Aorta (tissue), 5 donors: ENCODE measurements at regions not wholly inside any gene's neighbourhood (a gene's known extent, or its start where the extent isn't known, plus 50 kb on each side); places are given as distances from the start of the nearest gene placed in this dataset.

Experiments used
- ATAC-seq: fragments of 200-7000 bp; cut with Tn5 transposase; one replicate; pipeline ENCODE4 v1.9.1; 2022; ENCODE audit warnings: moderate library complexity; ENCODE audit not compliant: low FRiP score
- DNase-seq, 2 donors: peaks; one replicate each; pipeline ENCODE4 v3.0.0-alpha.2; 2020
- H3K27ac ChIP-seq, 2 donors: one replicate each; pipeline ENCODE4 v1.5.1; 2013; ENCODE audit warnings: low read length in 2 of 2, mild to moderate bottlenecking in 2 of 2, moderate library complexity in 2 of 2, control low read depth in 1 of 2, inconsistent platforms in 1 of 2, low read depth in 1 of 2
- H3K27me3 ChIP-seq, 2 donors: one replicate each; pipeline ENCODE4 v1.6.1; 2013; ENCODE audit warnings: control low read depth in 1 of 2, low read length in 1 of 2, mild to moderate bottlenecking in 1 of 2, moderate library complexity in 1 of 2; ENCODE audit not compliant: insufficient read depth in 2 of 2, control insufficient read depth in 1 of 2
- H3K36me3 ChIP-seq, 2 donors: one replicate each; pipeline ENCODE4 v1.6.1; 2013; ENCODE audit warnings: control low read depth in 1 of 2, low read length in 1 of 2, mild to moderate bottlenecking in 1 of 2; ENCODE audit not compliant: insufficient read depth in 2 of 2, control insufficient read depth in 1 of 2
- H3K4me1 ChIP-seq, 2 donors: one replicate each; pipeline ENCODE4 v1.6.1; 2013; ENCODE audit warnings: low read length in 2 of 2, control low read depth in 1 of 2, mild to moderate bottlenecking in 1 of 2, moderate library complexity in 1 of 2; ENCODE audit not compliant: insufficient read depth in 2 of 2, control insufficient read depth in 1 of 2
- H3K4me3 ChIP-seq, 2 donors: one replicate each; pipeline ENCODE4 v1.5.1; 2013; ENCODE audit warnings: low read length in 2 of 2, control low read depth in 1 of 2, mild to moderate bottlenecking in 1 of 2
- H3K9me3 ChIP-seq: one replicate; pipeline ENCODE4 v1.6.1; 2013; ENCODE audit warnings: mild to moderate bottlenecking, low read length; ENCODE audit not compliant: control insufficient read depth
- WGBS, 2 donors: extraction: QIAGEN DNeasy Blood & Tissue Kit; methylation state at CpG; one replicate each; pipeline ENCODE4 v1.1.7; 2013; 5-methylcytosine and 5-hydroxymethylcytosine counted together
- intact Hi-C, 2 donors: fragments of 100-400 bp; cut with DNase I; formaldehyde crosslinking; loops; one replicate each; pipeline versions ENCODE4 v1.14.2 to v1.15.0; 2022
- donor health status: healthy with polysubstance abuse.
- donor health status: Bipolar disorder and iron deficiency.
- donor health status: DM: no; HTN: no; CAD: no.
- donor health status: DM: no; HTN: no; CAD: no.
- donor health status: DM: yes; HTN: yes; CAD: no.

GRCh38 chr3:194761384-194761783, 75.7 kb downstream of the FAM43A start:
- H3K27ac ChIP-seq, result no peak overlapping the region
- DNase-seq (no peak), ATAC-seq (no peak)
- no peaks in the 10 kb centered on the region for H3K36me3 ChIP-seq
- intact Hi-C loops, result no loop called here
- H3K4me1 ChIP-seq, result no peaks in the 10 kb centered on the region
- WGBS, 2 donors, result 7 to 11% methylated on average over 3 of the region's 3 CpGs
- no peaks in the 10 kb centered on the region for H3K9me3 ChIP-seq
- no peak overlapping the region for H3K4me3 ChIP-seq
- no peaks in the 10 kb centered on the region for H3K27me3 ChIP-seq

- H3K36me3 ChIP-seq, result no peaks in the 10 kb centered on the region
- H3K27me3 ChIP-seq, result no peaks in the 10 kb centered on the region
- no peaks in the 10 kb centered on the region for H3K9me3 ChIP-seq
- no peaks in the 10 kb centered on the region for H3K4me1 ChIP-seq
- H3K27ac ChIP-seq, result no peak overlapping the region
- intact Hi-C loops, result no loop called here
- 80 to 82% methylated on average over 7 of the region's 7 CpGs for WGBS, 2 donors
- ATAC-seq (no peak), DNase-seq (no peak)
- H3K4me3 ChIP-seq, result no peak overlapping the region
Measured at GRCh38 chr3:194766845-194767244, 81.2 kb downstream of the FAM43A start.

DNA sequence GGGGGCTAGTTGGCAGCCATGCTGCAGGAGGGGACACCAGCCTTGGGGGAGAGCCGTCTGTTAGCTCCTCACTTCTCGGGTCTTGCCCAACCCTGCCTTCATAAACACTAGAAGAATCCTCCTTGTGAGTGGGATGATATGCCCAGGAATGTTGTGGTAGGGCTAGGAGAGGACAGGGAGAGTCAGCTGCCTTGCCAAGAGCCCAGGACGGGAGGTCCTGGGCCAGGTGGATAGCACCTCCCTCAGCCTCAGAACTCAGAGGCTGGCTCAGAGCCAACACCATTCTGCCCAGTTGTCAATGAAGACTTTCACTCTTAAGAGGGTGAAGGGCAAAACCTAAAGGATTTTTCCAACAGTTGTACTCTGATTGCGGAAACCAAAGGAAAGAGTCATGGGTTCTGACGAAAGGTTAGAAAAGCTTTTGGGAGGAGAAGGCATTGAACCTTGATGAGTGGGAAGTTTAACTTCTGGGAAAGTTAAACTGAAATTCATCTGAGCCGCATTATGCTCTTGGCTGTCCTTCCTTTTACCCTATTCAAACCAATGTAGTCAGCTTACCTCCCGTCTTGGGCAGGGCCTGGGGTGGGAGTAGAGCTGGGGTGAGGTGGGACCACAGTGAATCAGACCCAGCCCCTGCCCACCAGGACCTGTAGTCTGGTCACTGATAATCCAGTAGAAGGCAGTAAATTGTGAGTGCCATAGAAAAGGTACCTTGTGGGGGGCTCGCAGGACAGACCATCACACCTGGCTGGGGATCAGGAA, 81.9 kb downstream of the FAM43A start:
- no peak overlapping the region for H3K4me3 ChIP-seq
- 90 to 92% methylated on average over 8 of the region's 8 CpGs for WGBS, 2 donors
- H3K36me3 ChIP-seq, result no peaks in the 10 kb centered on the region
- no peaks in the 10 kb centered on the region for H3K9me3 ChIP-seq
- H3K27me3 ChIP-seq, result no peaks in the 10 kb centered on the region
- no peak overlapping the region for H3K27ac ChIP-seq
- intact Hi-C loops, result no loop called here
- no peak for DNase-seq
- no peaks in the 10 kb centered on the region for H3K4me1 ChIP-seq
- ATAC-seq, result no peak

GRCh38 chr3:194768586-194768985, 82.9 kb downstream of the FAM43A start:
- Histone ChIP-seq H3K27me3 (no peaks in the 10 kb centered on the region), H3K9me3 (no peaks in the 10 kb centered on the region), H3K4me3 (no peak overlapping the region), H3K36me3 (no peaks in the 10 kb centered on the region), H3K4me1 (no peaks in the 10 kb centered on the region), H3K27ac (no peak overlapping the region)
- 85% methylated on average over 10 of the region's 10 CpGs for WGBS, 2 donors
- peak; percentile 23 for ATAC-seq
- intact Hi-C loops, result no loop called here
- no peak for DNase-seq

- no peak overlapping the region for H3K27ac ChIP-seq
- no peaks in the 10 kb centered on the region for H3K36me3 ChIP-seq
- peak overlapping the region in 1 of 2 donors; percentile 1 for H3K4me3 ChIP-seq
- DNase-seq (peak; percentile 91 to 96), ATAC-seq (peak; percentile 95)
- 2 to 3% methylated on average over 16 of the region's 16 CpGs for WGBS, 2 donors
- intact Hi-C loops, result no loop called here
- H3K27me3 ChIP-seq, result no peaks in the 10 kb centered on the region
- no peaks in the 10 kb centered on the region for H3K4me1 ChIP-seq
- no peaks in the 10 kb centered on the region for H3K9me3 ChIP-seq
Measured at GRCh38 chr3:194769020-194769643, 83.4 kb downstream of the FAM43A start.

- Histone ChIP-seq H3K27ac (no peak overlapping the region), H3K9me3 (peaks cover 2% of the 10 kb centered on the region), H3K27me3 (no peaks in the 10 kb centered on the region), H3K36me3 (no peaks in the 10 kb centered on the region), H3K4me3 (no peak overlapping the region), H3K4me1 (no peaks in the 10 kb centered on the region)
- 30 to 35% methylated on average over 13 of the region's 13 CpGs for WGBS, 2 donors
- DNase-seq (no peak), ATAC-seq (no peak)
- intact Hi-C loops, result no loop called here
Measured at GRCh38 chr3:194772241-194773000, 86.7 kb downstream of the FAM43A start.

DNA sequence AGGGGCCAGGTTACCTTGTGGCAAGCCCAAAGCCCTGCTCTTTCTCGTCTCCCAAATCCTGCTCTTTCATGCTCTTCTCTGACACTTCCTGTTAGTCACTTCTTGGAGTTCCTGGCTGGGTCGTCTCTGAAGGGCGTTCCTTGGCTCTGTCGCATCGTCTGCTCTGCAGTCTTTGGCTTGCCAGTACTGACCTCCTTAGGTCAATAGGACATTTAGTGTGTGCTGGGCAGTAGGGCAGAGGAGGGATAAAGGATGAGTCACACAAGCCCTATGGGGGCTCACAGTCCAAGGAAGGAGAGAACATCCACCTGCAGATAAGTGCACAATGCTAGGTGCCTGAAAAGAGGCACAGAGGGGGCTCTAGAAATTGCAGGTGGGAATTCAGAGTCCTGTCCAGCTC, 87.5 kb downstream of the FAM43A start:
- Histone ChIP-seq H3K4me3 (no peak overlapping the region), H3K27ac (no peak overlapping the region), H3K9me3 (peaks cover 2% of the 10 kb centered on the region), H3K4me1 (no peaks in the 10 kb centered on the region), H3K27me3 (no peaks in the 10 kb centered on the region), H3K36me3 (no peaks in the 10 kb centered on the region)
- ATAC-seq (peak; percentile 33), DNase-seq (peak in 1 of 2 donors; percentile 72)
- intact Hi-C loops, result no loop called here
- WGBS, 2 donors, result 0 to 5% methylated on average over 5 of the region's 5 CpGs

- Histone ChIP-seq H3K9me3 (peaks cover 2% of the 10 kb centered on the region), H3K27me3 (no peaks in the 10 kb centered on the region), H3K4me1 (no peaks in the 10 kb centered on the region), H3K36me3 (no peaks in the 10 kb centered on the region), H3K27ac (no peak overlapping the region), H3K4me3 (no peak overlapping the region)
- WGBS, 2 donors, result 86 to 89% methylated on average over 5 of the region's 5 CpGs
- DNase-seq (no peak), ATAC-seq (no peak)
- intact Hi-C loops, result no loop called here
Measured at GRCh38 chr3:194773771-194774455, 88.2 kb downstream of the FAM43A start.
